OCI-LY7 (cell line): ENCODE measurements at regions not wholly inside any gene's neighbourhood (a gene's known extent, or its start where the extent isn't known, plus 50 kb on each side); places are given as distances from the start of the nearest gene placed in this dataset.

Experiments
- BruUV-seq: library from RNA; stranded (reverse); fragments of 400-500 nt; replicated peaks from 2 replicates; lab custom pipeline; 2021; lab: Mats Ljungman, UMichigan
- CTCF ChIA-PET: fragments of 300-600 bp; sonication (Branson Sonifier 250); formaldehyde crosslinking; loops from one replicate; lab custom pipeline; 2022; ENCODE audit warnings: antibody characterized with exemption; ENCODE audit not compliant: unreplicated experiment; lab: Charles Lee
- POLR2A ChIA-PET: fragments of 300-600 bp; sonication (Branson Sonifier 250); formaldehyde crosslinking; loops from one replicate; lab custom pipeline; 2022; ENCODE audit warnings: antibody characterized with exemption; lab: Charles Lee
- DNase-seq: peaks from one replicate; pipeline ENCODE4 v3.0.0-alpha.2; 2015; ENCODE audit warnings: low spot score
- H2AFZ ChIP-seq: fragments of 200-600 bp; sonication (generic), shearing (Covaris generic); 2 replicates; pipeline ENCODE4 v1.6.1; 2014; ENCODE audit warnings: mild to moderate bottlenecking, antibody characterized with exemption, low read length, moderate library complexity
- H3K27ac ChIP-seq: fragments of 200-600 bp; sonication (generic); 2 replicates; pipeline ENCODE4 v1.5.1; 2014; ENCODE audit warnings: mixed run types, low read depth, mild to moderate bottlenecking, moderate library complexity, low read length, inconsistent platforms; ENCODE audit not compliant: poor library complexity, severe bottlenecking
- H3K36me3 ChIP-seq: fragments of 200-600 bp; sonication (generic); 2 replicates; pipeline ENCODE4 v1.6.1; 2014; ENCODE audit warnings: mild to moderate bottlenecking, antibody characterized with exemption, low read length, moderate library complexity, mixed read lengths; ENCODE audit not compliant: insufficient read depth
- H3K4me1 ChIP-seq: fragments of 200-600 bp; sonication (generic); 2 replicates; pipeline ENCODE4 v1.5.1; 2014; ENCODE audit warnings: mild to moderate bottlenecking, low read length; ENCODE audit not compliant: insufficient read depth, poor library complexity, severe bottlenecking
- H3K4me2 ChIP-seq: fragments of 200-600 bp; sonication (generic); 2 replicates; pipeline ENCODE4 v1.6.1; 2014; ENCODE audit warnings: mild to moderate bottlenecking, low read length
- H3K4me3 ChIP-seq: fragments of 200-600 bp; sonication (generic); 2 replicates; pipeline ENCODE4 v1.5.1; 2014; ENCODE audit warnings: mild to moderate bottlenecking, low read depth, low read length; ENCODE audit not compliant: poor library complexity, severe bottlenecking
- H3K79me2 ChIP-seq: fragments of 200-600 bp; sonication (generic); 2 replicates; pipeline ENCODE4 v1.6.1; 2016; ENCODE audit warnings: low read depth, mild to moderate bottlenecking, low read length, moderate library complexity, mixed read lengths; ENCODE audit not compliant: insufficient read depth
- H3K9me2 ChIP-seq: fragments of 200-600 bp; sonication (generic); 2 replicates; pipeline ENCODE4 v1.6.1; 2016; ENCODE audit warnings: mild to moderate bottlenecking, low read length, mixed read lengths; ENCODE audit not compliant: insufficient read depth
- H3K9me3 ChIP-seq: fragments of 200-600 bp; sonication (generic); 2 replicates; pipeline ENCODE4 v1.6.1; 2014; ENCODE audit warnings: mild to moderate bottlenecking, mixed run types, low read length, mixed read lengths
- H4K20me1 ChIP-seq: fragments of 200-600 bp; sonication (generic); 2 replicates; pipeline ENCODE4 v1.6.1; 2014; ENCODE audit warnings: mild to moderate bottlenecking, antibody characterized with exemption, low read length, moderate library complexity, mixed read lengths; ENCODE audit not compliant: insufficient read depth
- EZH2phosphoT487 ChIP-seq: fragments of 200-600 bp; sonication (generic); IDR thresholded peaks from 2 replicates; pipeline ENCODE4 v1.6.1; 2018; ENCODE audit warnings: low read depth, borderline replicate concordance, mild to moderate bottlenecking, mixed run types, antibody characterized with exemption, low read length, moderate library complexity, mixed read lengths
- intact Hi-C: fragments of 100-400 bp; cut with micrococcal nuclease; formaldehyde crosslinking; loops from one replicate; pipeline ENCODE4 v1.10.0; 2022; ENCODE audit not compliant: unreplicated experiment
- TF ChIP-seq, protein P1 (sequence below): fragments of 200-600 bp; sonication (generic); conservative IDR thresholded peaks from 2 replicates; pipeline ENCODE4 v1.5.1; 2014; ENCODE audit warnings: mild to moderate bottlenecking, antibody characterized with exemption, low read length, moderate library complexity, mixed read lengths

DNA sequence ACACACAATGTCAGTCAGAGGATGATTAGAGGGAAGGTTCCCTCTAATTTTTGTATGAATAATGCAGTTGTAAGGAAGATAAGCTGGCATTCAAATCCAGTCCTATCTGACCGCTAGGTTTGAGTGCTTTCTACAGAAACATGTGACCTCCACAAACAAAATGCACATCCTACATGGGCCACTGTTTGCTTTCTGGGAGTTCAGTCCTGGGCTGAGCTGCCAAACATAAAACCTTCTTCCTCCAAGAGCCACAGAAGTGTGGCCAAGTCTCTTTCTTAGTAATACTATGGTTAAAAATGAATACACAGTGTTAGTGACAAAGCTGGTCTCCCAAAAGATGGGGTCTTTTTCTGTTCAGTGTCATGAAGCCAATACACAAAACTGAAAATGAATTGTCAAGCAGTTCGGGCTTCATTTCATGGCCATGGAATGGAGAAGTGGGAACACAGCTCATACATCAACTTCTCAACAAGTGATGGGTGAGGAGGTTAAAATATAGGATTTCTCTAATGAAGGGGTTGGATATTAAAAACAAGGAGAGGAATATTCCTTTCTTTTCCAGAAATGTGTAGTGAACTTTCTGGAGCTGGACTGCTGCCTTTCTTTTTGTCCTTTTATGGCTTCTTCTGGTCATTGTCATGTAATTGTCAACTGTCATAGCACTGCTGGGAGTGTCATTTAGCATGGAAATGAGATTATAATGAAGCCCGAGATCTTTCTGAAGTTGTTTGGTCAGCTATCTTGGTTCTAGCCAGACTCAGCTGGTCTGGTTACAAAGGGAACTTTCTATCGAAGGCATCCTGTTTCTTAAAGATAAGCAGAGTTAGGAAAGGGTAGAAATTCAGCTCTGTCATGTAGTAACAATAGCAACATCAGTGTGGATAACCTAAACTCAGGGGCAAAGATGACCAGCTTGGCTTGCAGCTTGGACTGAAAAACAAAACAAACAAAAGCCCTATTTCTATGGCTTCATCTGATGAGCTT, 135.1 kb downstream of the CHD1L start:
- Histone ChIP-seq H3K4me3 (no peak overlapping the region), H3K79me2 (no peaks in the 10 kb centered on the region), H3K4me1 (no peaks in the 10 kb centered on the region), H3K27ac (no peak overlapping the region), H3K36me3 (no peaks in the 10 kb centered on the region), H3K4me2 (no peak overlapping the region), H2AFZ (no peak overlapping the region), H3K9me2 (no peaks in the 10 kb centered on the region), H4K20me1 (no peaks in the 10 kb centered on the region), H3K9me3 (no peaks in the 10 kb centered on the region)
- TF ChIP-seq, protein P1, sequence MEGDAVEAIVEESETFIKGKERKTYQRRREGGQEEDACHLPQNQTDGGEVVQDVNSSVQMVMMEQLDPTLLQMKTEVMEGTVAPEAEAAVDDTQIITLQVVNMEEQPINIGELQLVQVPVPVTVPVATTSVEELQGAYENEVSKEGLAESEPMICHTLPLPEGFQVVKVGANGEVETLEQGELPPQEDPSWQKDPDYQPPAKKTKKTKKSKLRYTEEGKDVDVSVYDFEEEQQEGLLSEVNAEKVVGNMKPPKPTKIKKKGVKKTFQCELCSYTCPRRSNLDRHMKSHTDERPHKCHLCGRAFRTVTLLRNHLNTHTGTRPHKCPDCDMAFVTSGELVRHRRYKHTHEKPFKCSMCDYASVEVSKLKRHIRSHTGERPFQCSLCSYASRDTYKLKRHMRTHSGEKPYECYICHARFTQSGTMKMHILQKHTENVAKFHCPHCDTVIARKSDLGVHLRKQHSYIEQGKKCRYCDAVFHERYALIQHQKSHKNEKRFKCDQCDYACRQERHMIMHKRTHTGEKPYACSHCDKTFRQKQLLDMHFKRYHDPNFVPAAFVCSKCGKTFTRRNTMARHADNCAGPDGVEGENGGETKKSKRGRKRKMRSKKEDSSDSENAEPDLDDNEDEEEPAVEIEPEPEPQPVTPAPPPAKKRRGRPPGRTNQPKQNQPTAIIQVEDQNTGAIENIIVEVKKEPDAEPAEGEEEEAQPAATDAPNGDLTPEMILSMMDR, result no peak
- TF ChIP-seq EZH2phosphoT487, result no peak
- CTCF ChIA-PET, result no interaction called here
- no TSS peak for BruUV-seq
- intact Hi-C loops, result no loop called here
- POLR2A ChIA-PET, result interaction anchor here (0.7 to 0.9 kb wide), 2 partner anchors 22 to 28 kb away, joined by 3 read pairs; no protein-coding TSS in a partner anchor
- no peak for DNase-seq

GRCh38 chr1:147379889-147380288, 137.4 kb downstream of the CHD1L start:
- H3K79me2 ChIP-seq, result no peaks in the 10 kb centered on the region
- TF ChIP-seq, protein P1, result no peak
- no peak for TF ChIP-seq EZH2phosphoT487
- no peaks in the 10 kb centered on the region for H3K9me2 ChIP-seq
- H3K36me3 ChIP-seq, result no peaks in the 10 kb centered on the region
- no peaks in the 10 kb centered on the region for H3K4me1 ChIP-seq
- no TSS peak for BruUV-seq
- no peak overlapping the region for H3K4me3 ChIP-seq
- ChIA-PET POLR2A (interaction anchor here (1.2 kb wide), 1 partner anchor 10 kb away, joined by 3 read pairs; no protein-coding TSS in a partner anchor), CTCF (no interaction called here)
- H3K4me2 ChIP-seq, result no peak overlapping the region
- intact Hi-C loops, result no loop called here
- H2AFZ ChIP-seq, result no peak overlapping the region
- no peak overlapping the region for H3K27ac ChIP-seq
- no peaks in the 10 kb centered on the region for H4K20me1 ChIP-seq
- no peak for DNase-seq
- H3K9me3 ChIP-seq, result no peaks in the 10 kb centered on the region

DNA sequence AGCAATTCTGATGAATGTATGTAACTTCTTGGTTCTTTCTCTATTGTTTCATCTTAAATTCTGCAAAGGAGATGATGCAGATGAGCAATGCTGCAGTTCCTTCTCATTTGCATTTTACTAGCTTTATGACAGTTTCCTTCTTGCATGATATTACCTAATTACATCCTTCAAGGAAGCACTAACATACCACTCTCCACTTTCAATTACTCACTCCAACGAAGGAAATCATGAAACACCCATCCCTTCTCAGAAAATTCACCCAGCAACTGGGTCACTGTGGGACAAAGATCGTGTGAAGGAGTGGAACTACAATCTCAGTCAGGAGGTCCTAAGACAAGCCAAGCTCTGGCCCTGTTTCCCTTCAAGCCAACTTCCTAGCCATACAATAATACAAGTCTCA, 142.3 kb downstream of the CHD1L start:
- H3K36me3 ChIP-seq, result no peaks in the 10 kb centered on the region
- POLR2A ChIA-PET, result no interaction called here
- H3K27ac ChIP-seq, result no peak overlapping the region
- CTCF ChIA-PET, result no interaction called here
- no peak overlapping the region for H3K4me3 ChIP-seq
- no peaks in the 10 kb centered on the region for H3K4me1 ChIP-seq
- no TSS peak for BruUV-seq
- no peaks in the 10 kb centered on the region for H3K79me2 ChIP-seq
- no peak for TF ChIP-seq EZH2phosphoT487
- TF ChIP-seq, protein P1, result no peak
- no peak overlapping the region for H2AFZ ChIP-seq
- intact Hi-C loops, result loop anchor here (5.0 kb wide), 1 partner anchor 113 kb away; no protein-coding TSS in a partner anchor
- no peaks in the 10 kb centered on the region for H4K20me1 ChIP-seq
- no peaks in the 10 kb centered on the region for H3K9me2 ChIP-seq
- H3K9me3 ChIP-seq, result no peaks in the 10 kb centered on the region
- DNase-seq, result no peak
- H3K4me2 ChIP-seq, result no peak overlapping the region
